Gastrocnemius medialis (tissue), 4 donors: ENCODE measurements at regions not wholly inside any gene's neighbourhood (a gene's known extent, or its start where the extent isn't known, plus 50 kb on each side); places are given as distances from the start of the nearest gene placed in this dataset.

Experiments used
- POLR2A ChIP-seq, 2 donors: fragments of 450-650 bp; IDR thresholded peaks; one replicate each; pipeline ENCODE4 v1.6.1; 2017; ENCODE audit warnings: antibody characterized with exemption in 2 of 2, mild to moderate bottlenecking in 2 of 2, moderate library complexity in 2 of 2
- TF ChIP-seq, protein P1 (sequence below), 5 experiments: fragments of 450-650 bp in 3 of 5; fragments of 200-600 bp in 2 of 5; sonication (generic) in 2 of 5; IDR thresholded peaks in 4 of 5; conservative IDR thresholded peaks in 1 of 5; 1 replicate in 4 of 5; 2 replicates in 1 of 5; pipeline ENCODE4 v1.5.1; 2016 to 2019; ENCODE audit warnings: antibody characterized with exemption in 5 of 5, mild to moderate bottlenecking in 3 of 5, moderate library complexity in 3 of 5

DNA sequence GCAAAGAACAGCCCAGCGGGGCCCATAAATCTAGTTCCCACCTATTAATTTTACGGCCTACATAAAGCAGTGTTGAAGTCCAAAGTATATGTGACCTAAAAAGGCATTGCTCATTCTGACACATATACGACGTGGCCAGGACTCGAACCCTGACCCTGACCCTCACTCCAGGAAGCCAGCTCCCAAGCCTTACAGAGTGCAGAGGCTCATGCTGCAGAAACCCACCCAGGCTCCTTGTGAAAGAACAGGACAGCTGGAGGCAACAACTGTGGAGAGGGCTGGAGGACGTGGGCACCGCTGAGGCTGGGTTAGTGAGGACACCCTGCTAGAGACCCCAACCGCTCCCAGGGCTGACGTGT is 221.6 kb downstream of the CYP26B1 start:
- TF ChIP-seq, protein P1, sequence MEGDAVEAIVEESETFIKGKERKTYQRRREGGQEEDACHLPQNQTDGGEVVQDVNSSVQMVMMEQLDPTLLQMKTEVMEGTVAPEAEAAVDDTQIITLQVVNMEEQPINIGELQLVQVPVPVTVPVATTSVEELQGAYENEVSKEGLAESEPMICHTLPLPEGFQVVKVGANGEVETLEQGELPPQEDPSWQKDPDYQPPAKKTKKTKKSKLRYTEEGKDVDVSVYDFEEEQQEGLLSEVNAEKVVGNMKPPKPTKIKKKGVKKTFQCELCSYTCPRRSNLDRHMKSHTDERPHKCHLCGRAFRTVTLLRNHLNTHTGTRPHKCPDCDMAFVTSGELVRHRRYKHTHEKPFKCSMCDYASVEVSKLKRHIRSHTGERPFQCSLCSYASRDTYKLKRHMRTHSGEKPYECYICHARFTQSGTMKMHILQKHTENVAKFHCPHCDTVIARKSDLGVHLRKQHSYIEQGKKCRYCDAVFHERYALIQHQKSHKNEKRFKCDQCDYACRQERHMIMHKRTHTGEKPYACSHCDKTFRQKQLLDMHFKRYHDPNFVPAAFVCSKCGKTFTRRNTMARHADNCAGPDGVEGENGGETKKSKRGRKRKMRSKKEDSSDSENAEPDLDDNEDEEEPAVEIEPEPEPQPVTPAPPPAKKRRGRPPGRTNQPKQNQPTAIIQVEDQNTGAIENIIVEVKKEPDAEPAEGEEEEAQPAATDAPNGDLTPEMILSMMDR (IDR thresholded peaks at IDR 0.05 in 4 of 5, conservative IDR thresholded peaks at IDR 0.05 in 1 of 5) = no peak
- no peak for TF ChIP-seq POLR2A (IDR thresholded peaks at IDR 0.05)
